Liver (tissue), 8 donors: ENCODE measurements at regions not wholly inside any gene's neighbourhood (a gene's known extent, or its start where the extent isn't known, plus 50 kb on each side); places are given as distances from the start of the nearest gene placed in this dataset.

ENCODE experiments used
- DNase-seq: peaks from one replicate; pipeline ENCODE4 v3.0.0-alpha.2; 2017; ENCODE audit warnings: low spot score
- H3K27ac ChIP-seq, 2 donors: one replicate each; pipeline ENCODE4 v1.7.0; 2013; ENCODE audit warnings: inconsistent platforms in 2 of 2, low read length in 2 of 2, control low read depth in 1 of 2, low read depth in 1 of 2, mild to moderate bottlenecking in 1 of 2
- H3K27me3 ChIP-seq, 4 donors: one replicate each; pipeline versions ENCODE4 v1.6.1 to v1.7.0; 2013; ENCODE audit warnings: low read length in 3 of 4, inconsistent platforms in 1 of 4, mild to moderate bottlenecking in 1 of 4, moderate library complexity in 1 of 4; ENCODE audit not compliant: control insufficient read depth in 4 of 4, insufficient read depth in 4 of 4
- H3K36me3 ChIP-seq, 4 donors: one replicate each; pipeline versions ENCODE4 v1.6.1 to v1.7.0; 2013; ENCODE audit warnings: low read length in 3 of 4, mild to moderate bottlenecking in 3 of 4, low read depth in 1 of 4, moderate library complexity in 1 of 4; ENCODE audit not compliant: control insufficient read depth in 4 of 4, insufficient read depth in 3 of 4
- H3K4me1 ChIP-seq, 4 donors: one replicate each; pipeline versions ENCODE4 v1.6.1 to v1.7.0; 2013; ENCODE audit warnings: low read length in 3 of 4, mild to moderate bottlenecking in 3 of 4, moderate library complexity in 1 of 4; ENCODE audit not compliant: control insufficient read depth in 4 of 4, insufficient read depth in 4 of 4
- H3K4me3 ChIP-seq, 3 donors: one replicate each; pipeline versions ENCODE4 v1.6.1 to v1.7.0; 2013; ENCODE audit warnings: low read length in 3 of 3, control low read depth in 1 of 3, low read depth in 1 of 3, mild to moderate bottlenecking in 1 of 3
- H3K9ac ChIP-seq, 2 donors: one replicate each; pipeline ENCODE4 v1.7.0; 2013; ENCODE audit warnings: low read length in 2 of 2, mild to moderate bottlenecking in 2 of 2, moderate library complexity in 2 of 2, control low read depth in 1 of 2, low read depth in 1 of 2
- H3K9me3 ChIP-seq, 4 donors: one replicate each; pipeline versions ENCODE4 v1.6.1 to v1.7.0; 2013; ENCODE audit warnings: low read length in 3 of 4; ENCODE audit not compliant: control insufficient read depth in 4 of 4
- CTCF ChIP-seq: fragments of 150-350 bp; IDR thresholded peaks from 2 replicates; pipeline ENCODE4 v1.5.1; 2017; ENCODE audit warnings: improper control_type of control experiment, low read depth, low read length; ENCODE audit not compliant: missing input control
- EGR1 ChIP-seq, 2 donors: IDR thresholded peaks; 2 replicates each; pipeline ENCODE4 v1.6.1; 2016 to 2018; ENCODE audit warnings: antibody characterized with exemption in 2 of 2, low read depth in 2 of 2
- FOXA1 ChIP-seq: IDR thresholded peaks from 2 replicates; pipeline ENCODE4 v1.6.1; 2016; ENCODE audit warnings: antibody characterized with exemption
- FOXA2 ChIP-seq: IDR thresholded peaks from 2 replicates; pipeline ENCODE4 v1.6.1; 2016; ENCODE audit warnings: antibody characterized with exemption
- GABPA ChIP-seq, 2 donors: IDR thresholded peaks in 1 of 2; conservative IDR thresholded peaks in 1 of 2; 2 replicates each; pipeline ENCODE4 v1.6.1; 2016; ENCODE audit warnings: antibody characterized with exemption in 2 of 2, mild to moderate bottlenecking in 1 of 2, moderate library complexity in 1 of 2
- HNF4A ChIP-seq, 2 donors: conservative IDR thresholded peaks; 2 replicates each; pipeline ENCODE4 v1.6.1; 2016; ENCODE audit warnings: antibody characterized with exemption in 2 of 2, mild to moderate bottlenecking in 2 of 2
- HNF4G ChIP-seq: IDR thresholded peaks from 2 replicates; pipeline ENCODE4 v1.6.1; 2016; ENCODE audit warnings: antibody characterized with exemption
- JUND ChIP-seq, 2 donors: IDR thresholded peaks; 2 replicates each; pipeline ENCODE4 v1.6.1; 2016; ENCODE audit warnings: antibody characterized with exemption in 2 of 2
- NR2F2 ChIP-seq: IDR thresholded peaks from 2 replicates; pipeline ENCODE4 v1.6.1; 2016; ENCODE audit warnings: antibody characterized with exemption
- RAD21 ChIP-seq, 2 donors: IDR thresholded peaks; 2 replicates each; pipeline ENCODE4 v1.6.1; 2016; ENCODE audit warnings: antibody characterized with exemption in 2 of 2, mild to moderate bottlenecking in 2 of 2
- REST ChIP-seq: IDR thresholded peaks from 2 replicates; pipeline ENCODE4 v1.6.1; 2016; ENCODE audit warnings: antibody characterized with exemption, mild to moderate bottlenecking
- RXRA ChIP-seq, 2 donors: IDR thresholded peaks; 2 replicates each; pipeline ENCODE4 v1.6.1; 2017 to 2018; ENCODE audit warnings: antibody characterized with exemption in 2 of 2, mild to moderate bottlenecking in 1 of 2
- SP1 ChIP-seq: IDR thresholded peaks from 2 replicates; pipeline ENCODE4 v1.6.1; 2018; ENCODE audit warnings: antibody characterized with exemption, mild to moderate bottlenecking
- TAF1 ChIP-seq: conservative IDR thresholded peaks from 2 replicates; pipeline ENCODE4 v1.6.1; 2016; ENCODE audit warnings: antibody characterized with exemption, mild to moderate bottlenecking
- YY1 ChIP-seq: IDR thresholded peaks from 2 replicates; pipeline ENCODE4 v1.6.1; 2016; ENCODE audit warnings: antibody characterized with exemption, mild to moderate bottlenecking
- WGBS: extraction: QIAGEN DNeasy Blood & Tissue Kit; methylation state at CpG from one replicate; pipeline ENCODE4 v1.1.7; 2013; 5-methylcytosine and 5-hydroxymethylcytosine counted together
- TF ChIP-seq, protein P1 (sequence below): IDR thresholded peaks from 2 replicates; pipeline ENCODE4 v1.6.1; 2016; ENCODE audit warnings: antibody characterized with exemption
- TF ChIP-seq, protein P2 (sequence below): IDR thresholded peaks from 2 replicates; pipeline ENCODE4 v1.6.1; 2016; ENCODE audit warnings: antibody characterized with exemption
- TF ChIP-seq, protein P3 (sequence below): IDR thresholded peaks from 2 replicates; pipeline ENCODE4 v1.6.1; 2016; ENCODE audit warnings: antibody characterized with exemption
- donor health status: healthy.
- donor health status: healthy.
- donor health status: healthy.
- donor health status: healthy.
- donor health status: healthy.

DNA sequence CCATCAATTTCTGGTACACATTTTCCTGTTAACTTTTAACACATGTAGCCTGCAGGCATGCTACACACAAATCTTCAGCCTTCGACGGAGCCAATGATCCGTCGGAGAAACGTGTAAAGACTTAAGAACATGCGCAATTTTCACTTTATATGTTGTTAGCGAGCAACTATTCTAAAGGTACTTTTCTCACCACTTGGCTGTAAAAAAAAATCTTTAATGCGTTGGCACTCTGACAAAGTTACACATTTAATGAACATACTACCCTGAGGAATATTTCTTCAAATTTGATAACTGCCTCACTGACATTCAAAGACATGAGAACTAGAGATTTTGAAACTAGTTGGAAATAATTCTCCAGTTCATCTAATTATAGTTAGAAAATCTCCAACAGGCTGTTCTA is 507.5 kb upstream of the SALL1 start:
- Histone ChIP-seq H3K4me3 (no peak overlapping the region), H3K36me3 (no peaks in the 10 kb centered on the region), H3K9ac (no peak overlapping the region), H3K9me3 (no peaks in the 10 kb centered on the region), H3K27me3 (no peaks in the 10 kb centered on the region), H3K4me1 (no peaks in the 10 kb centered on the region), H3K27ac (no peak overlapping the region)
- TF ChIP-seq CTCF: no peak
- no peak for TF ChIP-seq RXRA (IDR thresholded peaks at IDR 0.05)
- TF ChIP-seq HNF4A (conservative IDR thresholded peaks at IDR 0.05): no peak
- TF ChIP-seq SP1: no peak
- TF ChIP-seq FOXA2: no peak
- no peak for TF ChIP-seq YY1
- TF ChIP-seq, protein P1, sequence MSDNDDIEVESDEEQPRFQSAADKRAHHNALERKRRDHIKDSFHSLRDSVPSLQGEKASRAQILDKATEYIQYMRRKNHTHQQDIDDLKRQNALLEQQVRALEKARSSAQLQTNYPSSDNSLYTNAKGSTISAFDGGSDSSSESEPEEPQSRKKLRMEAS: no peak
- TF ChIP-seq RAD21 (IDR thresholded peaks at IDR 0.05): no peak
- TF ChIP-seq GABPA (IDR thresholded peaks at IDR 0.05 in 1 of 2, conservative IDR thresholded peaks at IDR 0.05 in 1 of 2): no peak
- TF ChIP-seq EGR1 (IDR thresholded peaks at IDR 0.05; ENCODE audit: low read depth in 2 of 2): no peak
- no peak for TF ChIP-seq HNF4G
- no peak for TF ChIP-seq NR2F2
- TF ChIP-seq REST: no peak
- TF ChIP-seq, protein P2, sequence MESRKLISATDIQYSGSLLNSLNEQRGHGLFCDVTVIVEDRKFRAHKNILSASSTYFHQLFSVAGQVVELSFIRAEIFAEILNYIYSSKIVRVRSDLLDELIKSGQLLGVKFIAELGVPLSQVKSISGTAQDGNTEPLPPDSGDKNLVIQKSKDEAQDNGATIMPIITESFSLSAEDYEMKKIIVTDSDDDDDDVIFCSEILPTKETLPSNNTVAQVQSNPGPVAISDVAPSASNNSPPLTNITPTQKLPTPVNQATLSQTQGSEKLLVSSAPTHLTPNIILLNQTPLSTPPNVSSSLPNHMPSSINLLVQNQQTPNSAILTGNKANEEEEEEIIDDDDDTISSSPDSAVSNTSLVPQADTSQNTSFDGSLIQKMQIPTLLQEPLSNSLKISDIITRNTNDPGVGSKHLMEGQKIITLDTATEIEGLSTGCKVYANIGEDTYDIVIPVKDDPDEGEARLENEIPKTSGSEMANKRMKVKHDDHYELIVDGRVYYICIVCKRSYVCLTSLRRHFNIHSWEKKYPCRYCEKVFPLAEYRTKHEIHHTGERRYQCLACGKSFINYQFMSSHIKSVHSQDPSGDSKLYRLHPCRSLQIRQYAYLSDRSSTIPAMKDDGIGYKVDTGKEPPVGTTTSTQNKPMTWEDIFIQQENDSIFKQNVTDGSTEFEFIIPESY: no peak
- TF ChIP-seq TAF1: no peak
- TF ChIP-seq FOXA1: no peak
- TF ChIP-seq JUND (IDR thresholded peaks at IDR 0.05): no peak
- TF ChIP-seq, protein P3, sequence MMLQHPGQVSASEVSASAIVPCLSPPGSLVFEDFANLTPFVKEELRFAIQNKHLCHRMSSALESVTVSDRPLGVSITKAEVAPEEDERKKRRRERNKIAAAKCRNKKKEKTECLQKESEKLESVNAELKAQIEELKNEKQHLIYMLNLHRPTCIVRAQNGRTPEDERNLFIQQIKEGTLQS: no peak
- no peak for DNase-seq
- 88% methylated on average over 8 of the region's 8 CpGs for WGBS

DNA sequence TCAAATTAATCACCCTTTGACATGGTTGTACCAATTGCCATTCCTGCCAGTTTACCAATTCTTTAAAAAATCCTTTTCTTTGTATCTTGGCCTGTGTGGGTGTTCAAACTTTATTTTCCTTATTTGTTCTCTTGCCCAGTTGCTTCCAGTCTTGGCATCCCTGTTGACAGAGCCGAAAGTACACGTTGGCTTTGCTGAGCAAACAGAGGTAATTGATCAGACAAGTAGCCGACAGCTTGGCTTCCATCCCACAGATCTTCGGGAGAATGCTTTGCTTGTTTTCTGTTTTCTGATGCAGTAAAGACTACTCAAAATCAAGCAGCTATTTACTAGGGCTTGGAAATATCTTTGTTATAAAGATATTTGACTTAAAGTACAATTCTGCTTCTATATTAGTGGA is 506.8 kb upstream of the SALL1 start:
- Histone ChIP-seq H3K4me1 (no peaks in the 10 kb centered on the region), H3K9ac (no peak overlapping the region), H3K4me3 (no peak overlapping the region), H3K27ac (no peak overlapping the region), H3K9me3 (no peaks in the 10 kb centered on the region), H3K27me3 (no peaks in the 10 kb centered on the region), H3K36me3 (no peaks in the 10 kb centered on the region)
- DNase-seq: no peak
- 20% methylated on average over 4 of the region's 4 CpGs for WGBS
- TF ChIP-seq EGR1 (IDR thresholded peaks at IDR 0.05; ENCODE audit: low read depth in 2 of 2): no peak
- no peak for TF ChIP-seq REST
- TF ChIP-seq, protein P2: no peak
- TF ChIP-seq YY1: no peak
- no peak for TF ChIP-seq HNF4G
- no peak for TF ChIP-seq FOXA1
- no peak for TF ChIP-seq NR2F2
- no peak for TF ChIP-seq HNF4A (conservative IDR thresholded peaks at IDR 0.05)
- TF ChIP-seq FOXA2: no peak
- TF ChIP-seq SP1: no peak
- no peak for TF ChIP-seq JUND (IDR thresholded peaks at IDR 0.05)
- TF ChIP-seq RAD21 (IDR thresholded peaks at IDR 0.05): no peak
- TF ChIP-seq, protein P3: no peak
